AG04449 (cell line): ENCODE measurements at regions not wholly inside any gene's neighbourhood (a gene's known extent, or its start where the extent isn't known, plus 50 kb on each side); places are given as distances from the start of the nearest gene placed in this dataset.

Experiments
- CTCF ChIA-PET: fragments of 350-600 bp; formaldehyde crosslinking; extraction: SDS; loops from one replicate; lab custom pipeline; 2021; ENCODE audit warnings: antibody characterized with exemption; lab: Yijun Ruan, JAX
- POLR2A ChIA-PET: fragments of 400-600, 350-600 bp; formaldehyde crosslinking; extraction: SDS; loops from one replicate; lab custom pipeline; 2020; ENCODE audit warnings: antibody characterized with exemption, inconsistent platforms; lab: Yijun Ruan, JAX
- DNase-seq: peaks from one replicate; pipeline ENCODE4 v3.0.0-alpha.2; 2010; ENCODE audit warnings: low read depth, low spot score
- H3K4me3 ChIP-seq: 2 replicates; pipeline ENCODE4 v1.5.1; 2011; ENCODE audit warnings: low read depth, mild to moderate bottlenecking, control low read depth, low read length
- TF ChIP-seq, protein P1 (sequence below): IDR thresholded peaks from one replicate; pipeline ENCODE4 v1.5.1; 2011; ENCODE audit warnings: mild to moderate bottlenecking, moderate library complexity, low read length, control low read depth, inconsistent platforms; ENCODE audit not compliant: insufficient read depth; ENCODE audit errors: missing control alignments

DNA sequence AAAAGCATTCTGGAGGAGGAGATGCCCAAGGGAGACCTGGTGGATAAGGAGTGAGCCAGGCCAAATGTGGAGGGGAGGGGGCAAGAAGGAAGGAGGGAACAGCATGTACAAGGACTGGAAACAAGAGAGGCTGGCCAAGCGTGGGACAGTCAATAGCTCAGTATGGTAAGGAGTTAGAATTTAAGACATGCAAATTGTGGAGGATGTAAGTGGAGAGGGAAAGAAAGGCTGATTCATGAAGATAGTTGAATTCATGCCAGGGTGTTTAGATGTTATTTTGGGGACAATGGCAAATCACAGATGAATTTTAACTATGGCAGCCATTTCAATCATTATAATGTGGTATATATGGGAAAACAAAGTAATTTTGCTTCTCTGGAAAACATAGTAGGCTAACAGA is 462.3 kb downstream of the MEIS1 start:
- TF ChIP-seq, protein P1, sequence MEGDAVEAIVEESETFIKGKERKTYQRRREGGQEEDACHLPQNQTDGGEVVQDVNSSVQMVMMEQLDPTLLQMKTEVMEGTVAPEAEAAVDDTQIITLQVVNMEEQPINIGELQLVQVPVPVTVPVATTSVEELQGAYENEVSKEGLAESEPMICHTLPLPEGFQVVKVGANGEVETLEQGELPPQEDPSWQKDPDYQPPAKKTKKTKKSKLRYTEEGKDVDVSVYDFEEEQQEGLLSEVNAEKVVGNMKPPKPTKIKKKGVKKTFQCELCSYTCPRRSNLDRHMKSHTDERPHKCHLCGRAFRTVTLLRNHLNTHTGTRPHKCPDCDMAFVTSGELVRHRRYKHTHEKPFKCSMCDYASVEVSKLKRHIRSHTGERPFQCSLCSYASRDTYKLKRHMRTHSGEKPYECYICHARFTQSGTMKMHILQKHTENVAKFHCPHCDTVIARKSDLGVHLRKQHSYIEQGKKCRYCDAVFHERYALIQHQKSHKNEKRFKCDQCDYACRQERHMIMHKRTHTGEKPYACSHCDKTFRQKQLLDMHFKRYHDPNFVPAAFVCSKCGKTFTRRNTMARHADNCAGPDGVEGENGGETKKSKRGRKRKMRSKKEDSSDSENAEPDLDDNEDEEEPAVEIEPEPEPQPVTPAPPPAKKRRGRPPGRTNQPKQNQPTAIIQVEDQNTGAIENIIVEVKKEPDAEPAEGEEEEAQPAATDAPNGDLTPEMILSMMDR: no peak
- ChIA-PET POLR2A (interaction anchor here (0.6 to 0.9 kb wide), 2 partner anchors 8 to 19 kb away, joined by 3 to 5 read pairs; no protein-coding TSS in a partner anchor), CTCF (interaction anchor here (1.1 to 1.2 kb wide), 2 partner anchors 8 to 24 kb away, joined by 3 read pairs; no protein-coding TSS in a partner anchor)
- no peak overlapping the region for H3K4me3 ChIP-seq
- DNase-seq: no peak

- POLR2A ChIA-PET: interaction anchor here (0.9 kb wide), 1 partner anchor 9 kb away, joined by 5 read pairs; no protein-coding TSS in a partner anchor
- no peak overlapping the region for H3K4me3 ChIP-seq
- TF ChIP-seq, protein P1: no peak
- no peak for DNase-seq
- CTCF ChIA-PET: interaction anchor here (1.1 to 1.2 kb wide), 2 partner anchors 8 to 25 kb away, joined by 3 read pairs; no protein-coding TSS in a partner anchor
These were observed 462.8 kb downstream of the MEIS1 start for GRCh38 chr2:66897691-66898150.

GRCh38 chr2:66899109-66899508 is 464.2 kb downstream of the MEIS1 start:
- DNase-seq: no peak

GRCh38 chr2:66899648-66900047 is 464.7 kb downstream of the MEIS1 start:
- TF ChIP-seq, protein P1: no peak

More at GRCh38 chr2:66899109-66899508, 464.2 kb downstream of the MEIS1 start:
- CTCF ChIA-PET: no interaction called here
- H3K4me3 ChIP-seq: no peak overlapping the region
- POLR2A ChIA-PET: no interaction called here
- TF ChIP-seq, protein P1: no peak

DNA sequence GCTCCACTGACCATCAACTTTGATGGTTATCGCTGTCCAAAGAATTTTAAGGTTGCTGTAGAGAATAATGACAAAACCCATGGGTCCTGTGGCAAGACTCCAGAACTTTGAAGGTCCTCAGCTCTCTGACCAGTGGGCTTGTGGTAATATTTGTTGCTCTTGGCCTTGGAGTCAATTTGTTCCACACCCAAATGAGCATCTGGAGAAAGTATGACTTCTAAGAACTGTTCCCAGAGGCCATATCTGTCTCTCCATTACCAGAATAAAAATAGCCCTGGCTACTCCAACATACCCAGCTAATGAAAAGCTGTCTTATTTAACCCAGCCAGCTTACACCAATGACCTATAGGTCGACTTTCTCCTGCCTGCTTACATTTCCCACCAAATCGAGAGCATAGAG is 466.4 kb downstream of the MEIS1 start:
- ChIA-PET POLR2A (no interaction called here), CTCF (interaction anchor here (1.0 kb wide), 1 partner anchor 11 kb away, joined by 3 read pairs; no protein-coding TSS in a partner anchor)
- no peak overlapping the region for H3K4me3 ChIP-seq
- TF ChIP-seq, protein P1: no peak
- DNase-seq: no peak

More at GRCh38 chr2:66899648-66900047, 464.7 kb downstream of the MEIS1 start:
- no peak for DNase-seq
- ChIA-PET CTCF (no interaction called here), POLR2A (no interaction called here)
- H3K4me3 ChIP-seq: no peak overlapping the region

DNA sequence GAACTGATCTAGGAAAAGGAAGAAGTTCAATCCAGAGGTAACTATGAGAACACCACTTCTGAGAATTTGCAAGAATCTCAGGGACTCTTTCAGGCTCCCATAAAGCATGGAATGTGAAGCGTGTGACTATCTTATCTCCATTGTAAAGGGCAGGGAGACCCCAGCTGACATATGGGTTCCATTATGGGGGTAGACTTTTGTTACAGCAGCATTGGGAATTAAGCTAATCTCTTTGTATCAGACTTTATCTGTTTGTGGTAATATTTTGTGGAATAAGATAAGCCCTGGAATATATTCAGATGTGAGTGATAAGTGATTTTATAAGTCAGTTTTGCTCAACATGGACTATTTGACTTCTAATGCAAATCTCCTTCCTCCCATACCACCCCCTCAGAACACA is 468.3 kb downstream of the MEIS1 start:
- CTCF ChIA-PET: no interaction called here
- TF ChIP-seq, protein P1: no peak
- no peak overlapping the region for H3K4me3 ChIP-seq
- POLR2A ChIA-PET: no interaction called here
- no peak for DNase-seq
